ENCODE measurements at regions not wholly inside any gene's neighbourhood (a gene's known extent, or its start where the extent isn't known, plus 50 kb on each side); places are given as distances from the start of the nearest gene placed in this dataset.

DNA sequence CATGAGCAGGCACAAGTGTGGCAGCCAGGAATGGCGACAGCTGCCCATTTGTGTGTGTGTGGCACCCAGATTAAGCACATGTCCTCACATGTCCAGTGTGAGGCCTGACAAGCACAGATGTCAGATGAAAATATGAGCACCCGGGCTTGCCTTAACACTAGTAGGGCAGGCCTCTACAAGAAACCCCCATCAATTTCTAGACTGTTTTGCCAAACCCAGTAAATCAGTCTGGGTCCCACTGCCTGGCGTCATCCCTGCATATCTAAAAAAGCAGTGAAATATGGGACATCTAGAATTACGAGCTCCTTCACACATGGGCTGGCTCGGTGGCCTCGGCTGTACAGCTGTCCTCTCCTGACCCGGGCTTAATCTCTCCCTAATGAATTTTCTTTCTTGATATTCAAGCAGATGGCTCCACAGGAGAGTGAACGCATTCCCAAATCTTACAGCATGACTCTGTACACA, 432.7 kb downstream of the FOXO1 start:
- Mint-ChIP-seq H3K4me3 (no peak overlapping the region), H3K36me3 (ENCODE audit: low read depth) (no peaks in the 10 kb centered on the region), H3K4me1 (peaks cover 18% of the 10 kb centered on the region), H3K27me3 (no peaks in the 10 kb centered on the region), H3K9me3 (peaks cover 3% of the 10 kb centered on the region), H3K27ac (no peak overlapping the region)
- no peak for ATAC-seq (replicated peaks)

DNA sequence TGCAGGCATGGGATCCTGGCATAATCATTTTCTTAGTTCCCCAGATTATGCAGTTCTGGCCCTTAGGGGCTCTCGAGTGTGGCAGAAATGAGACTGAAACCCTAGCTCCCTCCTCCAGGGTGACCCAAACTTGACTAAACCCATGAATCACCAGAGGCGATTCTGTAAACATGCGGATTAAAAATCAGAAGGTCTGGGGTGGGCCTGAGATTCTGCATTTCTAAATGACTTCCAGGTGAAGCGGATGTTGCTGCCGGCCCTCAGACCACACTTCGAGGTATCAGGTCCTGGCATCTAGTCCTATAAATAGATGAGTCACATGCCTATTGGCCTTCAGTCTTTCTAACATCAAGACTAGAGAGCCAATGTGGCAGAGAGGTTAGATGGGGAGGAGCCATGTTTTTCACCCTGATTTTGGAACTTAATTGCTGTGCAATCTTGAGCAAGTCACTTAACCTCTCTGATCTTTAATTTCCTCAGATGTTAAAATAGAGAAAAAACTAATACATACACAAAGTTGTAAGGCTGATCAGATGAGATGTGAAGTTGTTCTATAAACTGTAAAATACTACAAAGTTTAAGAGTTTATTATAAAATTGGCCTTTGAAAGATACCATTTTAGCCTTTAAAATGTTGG, 431.2 kb downstream of the FOXO1 start:
- Mint-ChIP-seq H3K9me3 (peaks cover 3% of the 10 kb centered on the region), H3K4me3 (no peak overlapping the region), H3K4me1 (peaks cover 12% of the 10 kb centered on the region), H3K27me3 (no peaks in the 10 kb centered on the region), H3K27ac (no peak overlapping the region), H3K36me3 (ENCODE audit: low read depth) (no peaks in the 10 kb centered on the region)
- ATAC-seq (replicated peaks), result peak; percentile 89

DNA sequence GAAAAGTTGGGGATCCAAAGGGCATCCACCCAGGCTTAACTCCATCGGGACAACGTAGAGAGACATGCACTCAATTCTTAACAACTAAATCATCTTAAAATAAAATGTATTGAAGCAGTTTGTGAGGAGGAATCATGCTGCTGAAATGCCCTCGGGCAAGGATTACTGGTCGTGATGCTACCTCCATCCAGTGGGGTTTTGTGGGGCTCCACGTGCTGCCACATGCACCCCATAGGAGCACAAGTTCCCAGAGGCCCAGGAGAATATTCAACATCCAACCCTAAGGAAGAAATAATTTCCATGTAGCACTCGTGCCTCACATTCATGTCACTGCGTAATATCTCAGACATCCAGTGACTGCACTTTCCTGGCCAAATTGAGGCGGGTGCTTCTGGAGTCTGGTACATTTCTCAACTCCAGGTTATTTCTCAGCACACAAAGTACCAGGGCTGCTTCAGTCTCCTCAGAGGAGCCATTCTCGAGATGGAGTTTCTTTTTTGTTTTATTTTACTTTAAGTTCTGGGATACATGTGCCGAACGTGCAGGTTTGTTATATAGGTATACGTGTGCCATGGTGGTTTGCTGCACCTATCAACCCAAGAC, 429.8 kb downstream of the FOXO1 start:
- Mint-ChIP-seq H3K9me3 (no peaks in the 10 kb centered on the region), H3K27me3 (no peaks in the 10 kb centered on the region), H3K27ac (no peak overlapping the region), H3K36me3 (ENCODE audit: low read depth) (no peaks in the 10 kb centered on the region), H3K4me1 (peaks cover 2% of the 10 kb centered on the region), H3K4me3 (no peak overlapping the region)
- no peak for ATAC-seq (replicated peaks)

DNA sequence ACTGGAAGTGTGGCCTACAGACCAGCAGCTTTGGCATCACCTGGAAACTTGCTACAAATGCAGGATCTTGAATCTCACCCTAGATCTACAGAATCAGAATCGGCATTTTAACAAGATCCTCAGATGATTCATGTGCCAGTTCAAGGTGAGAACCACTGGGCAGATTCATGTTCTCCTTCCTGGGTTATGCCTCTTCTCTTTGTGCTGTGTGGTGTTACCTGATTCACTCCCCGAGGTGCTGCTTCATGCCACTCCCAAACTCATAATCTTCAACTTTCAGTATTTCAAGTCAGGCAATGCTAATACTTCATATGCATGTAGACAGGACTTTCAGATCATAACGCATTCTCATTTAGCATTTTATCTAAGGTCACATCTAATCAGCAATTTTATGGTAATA, 427.7 kb downstream of the FOXO1 start:
- H3K27ac Mint-ChIP-seq, result no peak overlapping the region
- ATAC-seq (replicated peaks), result no peak
- no peaks in the 10 kb centered on the region for H3K36me3 Mint-ChIP-seq (ENCODE audit: low read depth)

DNA sequence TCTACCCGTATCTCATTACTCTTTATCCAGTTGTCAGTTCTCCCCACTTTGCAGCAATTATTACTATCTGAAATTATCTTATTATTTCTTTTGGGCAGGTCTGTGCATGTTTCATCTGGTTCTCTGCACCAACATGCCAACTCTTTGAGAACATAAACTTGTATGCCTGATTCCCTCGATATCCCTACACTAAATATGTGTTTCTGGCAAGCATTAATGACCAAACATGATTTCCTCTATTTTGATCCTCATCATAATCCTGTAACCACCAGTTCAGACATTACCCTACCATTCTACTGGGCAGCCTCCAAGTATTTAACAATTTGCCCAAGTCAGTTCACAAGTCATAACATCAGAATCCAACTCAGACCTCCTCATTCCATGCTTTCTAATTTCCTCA, 426.1 kb downstream of the FOXO1 start:
- no peak overlapping the region for H3K4me3 Mint-ChIP-seq
- no peak for ATAC-seq (replicated peaks)

More for the DNA sequence above, 427.7 kb downstream of the FOXO1 start:
- H3K4me3 Mint-ChIP-seq, result no peak overlapping the region
- no peaks in the 10 kb centered on the region for H3K27me3 Mint-ChIP-seq
- H3K9me3 Mint-ChIP-seq, result no peaks in the 10 kb centered on the region
- no peaks in the 10 kb centered on the region for H3K4me1 Mint-ChIP-seq

DNA sequence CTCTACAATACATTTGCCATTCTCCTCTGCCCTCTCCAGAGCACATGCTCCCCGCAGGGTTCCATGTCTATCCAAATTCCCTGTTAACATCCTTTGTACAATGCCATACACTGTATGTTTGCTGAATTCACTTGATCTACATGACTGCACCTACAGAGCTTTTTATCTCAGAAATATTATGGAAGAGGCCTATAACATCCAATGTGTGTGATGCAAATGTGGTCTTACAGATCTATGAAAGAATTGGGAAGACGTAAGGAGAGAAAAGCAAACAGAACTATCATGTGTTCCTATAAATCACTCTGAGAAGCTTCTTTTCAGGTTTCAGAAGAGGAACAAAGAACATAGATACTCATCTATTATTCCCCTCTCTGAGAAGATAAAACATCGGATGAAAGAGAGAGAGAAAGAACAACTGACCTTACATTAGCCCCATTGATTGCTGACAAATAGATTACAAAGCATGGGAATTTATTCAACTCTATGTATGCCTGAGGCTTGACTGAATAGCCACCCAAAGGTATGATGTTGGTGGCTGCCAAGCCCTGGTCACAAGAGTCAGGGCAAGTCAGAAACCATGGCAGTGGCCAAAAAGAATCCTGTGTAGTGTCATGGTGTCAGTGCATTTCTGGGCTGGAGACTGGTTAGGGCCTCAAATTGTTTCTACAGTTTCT, 425.2 kb downstream of the FOXO1 start:
- H3K4me1 Mint-ChIP-seq, result peaks cover 4% of the 10 kb centered on the region
- H3K36me3 Mint-ChIP-seq (ENCODE audit: low read depth), result no peaks in the 10 kb centered on the region
- H3K4me3 Mint-ChIP-seq, result no peak overlapping the region
- H3K27me3 Mint-ChIP-seq, result no peaks in the 10 kb centered on the region
- ATAC-seq (replicated peaks), result no peak
- H3K27ac Mint-ChIP-seq, result no peak overlapping the region
- H3K9me3 Mint-ChIP-seq, result no peaks in the 10 kb centered on the region

More for the DNA sequence above, 426.1 kb downstream of the FOXO1 start:
- Mint-ChIP-seq H3K9me3 (no peaks in the 10 kb centered on the region), H3K4me1 (no peaks in the 10 kb centered on the region), H3K27me3 (no peaks in the 10 kb centered on the region), H3K36me3 (ENCODE audit: low read depth) (no peaks in the 10 kb centered on the region), H3K27ac (no peak overlapping the region)

DNA sequence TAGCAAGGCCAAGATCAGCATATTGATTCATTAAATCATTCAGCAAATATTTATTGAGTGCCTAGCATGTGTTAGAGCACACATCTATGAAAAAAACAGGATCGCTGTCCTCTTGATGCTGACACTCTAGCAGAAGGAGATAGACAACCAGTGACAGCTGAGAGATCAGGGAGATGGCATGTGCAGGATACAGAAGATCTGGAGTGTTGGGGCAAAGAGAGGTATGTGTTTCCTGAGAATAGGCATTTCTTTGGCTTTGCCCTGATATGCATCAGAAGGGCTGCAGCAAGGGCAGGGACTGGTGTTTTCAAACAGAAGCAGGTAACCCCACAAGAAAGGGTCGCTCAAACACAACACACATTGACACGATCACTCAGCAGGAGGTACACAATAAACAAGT, 423.4 kb downstream of the FOXO1 start:
- Mint-ChIP-seq H3K9me3 (no peaks in the 10 kb centered on the region), H3K27me3 (no peaks in the 10 kb centered on the region), H3K4me1 (peaks cover 11% of the 10 kb centered on the region), H3K36me3 (ENCODE audit: low read depth) (no peaks in the 10 kb centered on the region), H3K27ac (no peak overlapping the region), H3K4me3 (no peak overlapping the region)
- ATAC-seq (replicated peaks), result no peak

DNA sequence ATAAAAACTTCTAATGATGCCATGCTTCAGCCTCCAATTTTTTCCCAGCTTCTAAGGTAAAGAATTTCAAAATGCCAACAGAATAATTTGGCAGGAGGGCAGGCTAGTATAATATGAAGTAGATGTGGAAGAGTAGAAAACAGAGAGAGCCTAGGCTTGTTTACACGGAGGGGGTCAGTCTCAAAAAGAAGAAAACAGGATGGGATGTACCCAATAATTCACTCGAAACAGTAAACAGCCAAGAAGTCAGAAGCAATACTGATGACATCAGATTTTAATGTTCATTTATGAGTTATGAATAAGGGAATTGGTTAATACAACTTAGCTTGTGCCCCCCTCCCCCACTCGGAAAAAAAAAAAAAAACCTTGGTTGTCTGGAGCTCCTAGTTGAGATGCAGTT, 422.5 kb downstream of the FOXO1 start:
- Mint-ChIP-seq H3K4me1 (peaks cover 19% of the 10 kb centered on the region), H3K9me3 (peaks cover 6% of the 10 kb centered on the region), H3K36me3 (ENCODE audit: low read depth) (no peaks in the 10 kb centered on the region), H3K4me3 (no peak overlapping the region), H3K27me3 (no peaks in the 10 kb centered on the region), H3K27ac (no peak overlapping the region)
- ATAC-seq (replicated peaks), result no peak

DNA sequence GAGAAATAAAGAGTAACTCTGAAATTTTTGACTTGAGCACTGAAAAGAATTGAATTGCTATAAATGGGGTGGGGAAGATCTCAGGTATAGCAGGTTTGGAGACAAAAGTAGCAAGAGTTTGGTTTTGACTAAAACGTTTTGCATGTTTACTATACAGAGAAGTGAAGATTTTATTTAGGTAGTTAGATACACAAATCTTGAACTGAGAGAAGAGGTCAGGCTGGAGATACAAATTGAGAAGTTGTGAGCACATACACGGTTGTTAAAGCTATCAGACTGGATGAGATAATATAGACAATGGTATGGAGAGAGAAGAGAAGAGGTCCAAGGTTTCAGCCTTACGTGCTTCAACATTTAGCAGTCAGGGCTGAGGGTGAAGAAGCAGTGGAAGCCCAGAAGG, 420.9 kb downstream of the FOXO1 start:
- Mint-ChIP-seq H3K4me1 (peaks cover 19% of the 10 kb centered on the region), H3K27ac (no peak overlapping the region), H3K9me3 (peaks cover 6% of the 10 kb centered on the region), H3K4me3 (no peak overlapping the region), H3K27me3 (no peaks in the 10 kb centered on the region), H3K36me3 (ENCODE audit: low read depth) (no peaks in the 10 kb centered on the region)
- no peak for ATAC-seq (replicated peaks)

DNA sequence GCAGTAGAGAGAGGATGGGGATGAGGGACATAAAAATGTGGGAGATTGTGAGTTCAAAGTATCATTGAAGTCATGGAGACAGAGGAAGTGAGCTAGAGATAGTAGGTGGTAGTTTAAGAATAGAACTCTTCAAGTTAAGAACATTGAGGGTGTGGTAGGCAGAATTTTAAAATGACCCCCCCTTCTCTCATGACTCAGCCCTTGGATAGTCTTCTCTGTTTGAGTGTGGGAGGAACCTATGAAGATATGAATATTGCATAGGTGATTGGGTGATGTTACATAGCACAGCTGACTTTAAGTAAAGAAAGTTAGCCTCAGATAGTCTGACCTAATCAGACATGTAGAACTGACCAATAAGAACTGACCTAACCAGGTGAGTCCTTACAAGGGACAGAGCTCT, 418.6 kb downstream of the FOXO1 start:
- Mint-ChIP-seq H3K4me1 (peaks cover 30% of the 10 kb centered on the region), H3K27ac (peak overlapping the region; percentile 0), H3K4me3 (peak overlapping the region; percentile 7), H3K36me3 (ENCODE audit: low read depth) (no peaks in the 10 kb centered on the region), H3K9me3 (peaks cover 6% of the 10 kb centered on the region), H3K27me3 (no peaks in the 10 kb centered on the region)
- peak; percentile 71 for ATAC-seq (replicated peaks)

DNA sequence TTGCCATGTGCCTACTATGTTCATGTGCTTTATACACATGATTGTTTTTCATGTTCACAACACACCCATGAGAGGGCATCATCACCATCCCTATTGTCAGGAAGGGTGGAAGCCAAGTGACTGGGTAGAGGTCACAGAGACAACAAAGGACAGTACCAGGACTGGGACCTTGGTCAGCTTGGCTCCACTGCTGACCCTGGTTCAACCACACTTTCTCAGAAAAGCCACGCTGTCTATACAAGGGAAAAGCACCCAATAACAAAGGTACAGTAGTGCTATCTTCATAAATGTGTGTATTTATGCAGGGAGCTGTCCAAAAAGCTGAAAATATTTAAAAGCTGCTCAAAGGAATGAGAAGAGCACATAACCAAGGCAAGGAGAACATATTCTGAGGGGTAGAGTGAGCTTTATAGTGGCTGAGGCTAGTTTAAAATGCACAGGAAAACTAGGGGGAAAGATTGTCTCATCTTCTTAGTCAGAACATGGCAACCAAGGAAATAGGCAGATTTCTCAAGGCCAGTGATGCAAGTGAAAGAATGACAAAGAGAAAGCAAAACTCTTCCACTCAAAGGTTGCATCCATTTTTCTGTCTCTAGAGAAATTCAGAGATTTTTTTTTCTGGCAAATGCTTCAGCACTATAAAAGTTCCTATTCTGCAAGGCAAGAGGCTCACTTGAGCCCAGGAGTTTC, 415.0 kb downstream of the FOXO1 start:
- H3K27me3 Mint-ChIP-seq, result no peaks in the 10 kb centered on the region
- H3K4me3 Mint-ChIP-seq, result peak overlapping the region; percentile 51
- H3K9me3 Mint-ChIP-seq, result peaks cover 6% of the 10 kb centered on the region
- peak overlapping the region; percentile 80 for H3K27ac Mint-ChIP-seq
- H3K4me1 Mint-ChIP-seq, result peaks cover 35% of the 10 kb centered on the region
- peak; percentile 89 for ATAC-seq (replicated peaks)
- H3K36me3 Mint-ChIP-seq (ENCODE audit: low read depth), result no peaks in the 10 kb centered on the region

DNA sequence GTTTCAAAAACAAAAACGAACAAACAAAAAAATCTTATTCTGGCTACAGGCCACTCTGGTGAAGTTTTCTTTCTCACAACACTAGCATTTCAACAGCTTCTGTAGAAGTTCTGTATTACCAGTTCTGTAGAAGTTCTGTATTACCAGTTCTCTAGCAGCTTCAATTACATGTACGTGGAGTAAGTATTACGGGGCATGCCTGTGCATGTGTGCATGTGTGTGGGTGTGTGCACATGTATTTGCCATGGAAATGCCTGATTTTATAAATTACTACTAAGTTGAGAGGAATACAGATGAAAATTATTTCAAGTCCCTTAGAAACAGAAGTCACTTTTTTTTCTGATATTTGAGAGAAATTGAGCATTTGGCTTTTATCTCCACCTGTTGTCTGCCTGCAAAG, 414.2 kb downstream of the FOXO1 start:
- H3K4me3 Mint-ChIP-seq, result peak overlapping the region; percentile 46
- no peaks in the 10 kb centered on the region for H3K27me3 Mint-ChIP-seq
- no peak for ATAC-seq (replicated peaks)
- no peaks in the 10 kb centered on the region for H3K36me3 Mint-ChIP-seq (ENCODE audit: low read depth)
- peaks cover 6% of the 10 kb centered on the region for H3K9me3 Mint-ChIP-seq
- peaks cover 35% of the 10 kb centered on the region for H3K4me1 Mint-ChIP-seq
- H3K27ac Mint-ChIP-seq, result peak overlapping the region; percentile 80

DNA sequence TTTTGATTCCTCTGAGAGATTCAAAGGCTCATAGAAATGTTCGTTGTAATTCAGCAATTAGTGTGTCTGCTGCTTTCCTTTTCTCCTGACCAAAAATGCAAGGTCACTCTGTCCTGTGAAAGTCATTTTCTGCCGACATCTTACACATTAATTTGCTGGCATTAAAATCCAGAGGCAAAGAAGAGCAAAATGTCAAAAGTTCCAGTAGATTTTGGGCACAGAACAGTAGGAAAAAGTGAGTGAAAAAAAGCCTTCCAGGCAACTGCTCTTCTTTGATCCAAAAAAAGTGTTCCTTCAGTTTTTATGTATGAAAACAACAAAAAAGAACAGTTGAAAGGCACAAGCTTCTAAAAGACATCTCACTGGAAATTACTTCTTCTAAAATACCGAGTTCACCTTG, 413.8 kb downstream of the FOXO1 start:
- Mint-ChIP-seq H3K36me3 (ENCODE audit: low read depth) (no peaks in the 10 kb centered on the region), H3K4me3 (peak overlapping the region; percentile 46), H3K27ac (peak overlapping the region; percentile 63), H3K9me3 (peaks cover 6% of the 10 kb centered on the region), H3K4me1 (peaks cover 31% of the 10 kb centered on the region), H3K27me3 (no peaks in the 10 kb centered on the region)
- ATAC-seq (replicated peaks), result no peak

DNA sequence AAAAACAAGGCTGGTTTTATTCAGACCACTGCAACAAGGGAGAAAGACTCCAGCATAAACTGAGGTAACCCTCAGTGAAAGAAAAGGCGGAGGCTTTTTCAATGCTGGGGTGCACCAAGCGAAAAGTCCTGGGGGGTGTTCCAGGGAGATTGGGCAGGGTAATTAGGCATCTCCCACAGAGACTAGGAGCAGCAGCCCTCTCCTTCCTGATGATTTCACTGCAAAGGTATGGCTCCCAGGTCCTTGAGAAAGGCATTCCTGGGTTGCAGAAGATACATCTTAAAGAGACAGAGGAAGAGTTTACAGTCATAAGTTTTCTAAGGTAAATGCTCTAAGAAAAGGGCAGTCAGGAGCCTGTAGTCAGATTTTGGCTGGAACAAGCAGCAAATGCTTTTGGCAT, 412.0 kb downstream of the FOXO1 start:
- H3K4me1 Mint-ChIP-seq, result peaks cover 23% of the 10 kb centered on the region
- H3K9me3 Mint-ChIP-seq, result no peaks in the 10 kb centered on the region
- ATAC-seq (replicated peaks), result no peak
- H3K27ac Mint-ChIP-seq, result peak overlapping the region; percentile 28
- no peaks in the 10 kb centered on the region for H3K27me3 Mint-ChIP-seq
- no peak overlapping the region for H3K4me3 Mint-ChIP-seq
- no peaks in the 10 kb centered on the region for H3K36me3 Mint-ChIP-seq (ENCODE audit: low read depth)

DNA sequence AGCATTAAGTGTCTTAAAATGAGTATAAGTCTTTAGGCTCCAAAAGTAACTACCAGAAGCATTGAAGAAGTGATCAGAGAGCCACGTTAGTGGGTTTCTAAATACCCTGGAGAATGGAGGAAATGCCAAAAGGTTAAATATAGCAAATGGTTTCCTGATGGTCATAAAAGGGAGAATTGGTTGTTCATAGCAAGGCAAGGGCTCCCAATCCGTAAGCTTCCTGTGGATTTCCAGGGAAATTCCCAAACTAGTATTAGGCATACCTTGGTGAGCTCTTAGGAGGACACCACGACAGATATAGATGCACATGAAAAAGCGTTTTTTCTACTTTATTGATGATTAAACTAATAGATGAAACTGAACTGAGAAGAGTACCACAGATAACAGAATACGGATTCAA, 410.9 kb downstream of the FOXO1 start:
- ATAC-seq (replicated peaks), result no peak
- no peak overlapping the region for H3K27ac Mint-ChIP-seq
- H3K4me3 Mint-ChIP-seq, result no peak overlapping the region
- no peaks in the 10 kb centered on the region for H3K36me3 Mint-ChIP-seq (ENCODE audit: low read depth)
- no peaks in the 10 kb centered on the region for H3K27me3 Mint-ChIP-seq
- peaks cover 23% of the 10 kb centered on the region for H3K4me1 Mint-ChIP-seq
- H3K9me3 Mint-ChIP-seq, result no peaks in the 10 kb centered on the region
